Neutrophil (primary cell): ENCODE measurements at regions not wholly inside any gene's neighbourhood (a gene's known extent, or its start where the extent isn't known, plus 50 kb on each side); places are given as distances from the start of the nearest gene placed in this dataset.

ENCODE experiments used
- H3K27ac ChIP-seq: fragments of 200-600 bp; sonication (generic); 2 replicates; pipeline ENCODE4 v1.5.1; 2016; ENCODE audit warnings: mild to moderate bottlenecking, moderate library complexity
- H3K27me3 ChIP-seq: fragments of 200-600 bp; sonication (generic); 2 replicates; pipeline ENCODE4 v1.6.0; 2016; ENCODE audit warnings: mild to moderate bottlenecking
- H3K36me3 ChIP-seq: fragments of 200-600 bp; sonication (generic); 2 replicates; pipeline ENCODE4 v1.5.1; 2017
- H3K4me1 ChIP-seq, 2 experiments: fragments of 200-600 bp in 1 of 2; sonication (generic) in 1 of 2; 1 replicate in 1 of 2; 2 replicates in 1 of 2; pipeline versions ENCODE4 v1.5.1 to v1.6.1; 2013 to 2016; ENCODE audit warnings: low read depth in 1 of 2, low read length in 1 of 2, mild to moderate bottlenecking in 1 of 2, moderate library complexity in 1 of 2; ENCODE audit not compliant: control insufficient read depth in 1 of 2, insufficient read depth in 1 of 2
- H3K4me3 ChIP-seq, 2 experiments: fragments of 200-600 bp in 1 of 2; sonication (generic) in 1 of 2; 1 replicate in 1 of 2; 2 replicates in 1 of 2; pipeline ENCODE4 v1.5.1; 2013 to 2016; ENCODE audit warnings: low read depth in 1 of 2, low read length in 1 of 2, mild to moderate bottlenecking in 1 of 2, moderate library complexity in 1 of 2
- H3K9me3 ChIP-seq: fragments of 200-600 bp; sonication (generic); 2 replicates; pipeline ENCODE4 v1.5.1; 2016
- CTCF ChIP-seq: fragments of 200-600 bp; sonication (generic); IDR thresholded peaks from 2 replicates; pipeline ENCODE4 v1.5.1; 2016; ENCODE audit warnings: antibody characterized with exemption

- TF ChIP-seq CTCF = no peak
- Histone ChIP-seq H3K27ac (no peak overlapping the region), H3K4me1 (no peaks in the 10 kb centered on the region), H3K27me3 (no peaks in the 10 kb centered on the region), H3K4me3 (no peak overlapping the region), H3K9me3 (no peaks in the 10 kb centered on the region), H3K36me3 (no peaks in the 10 kb centered on the region)
Measured at GRCh38 chr2:23159746-23160405, 225.1 kb upstream of the KLHL29 start.

GRCh38 chr2:23164173-23164572 lies 220.8 kb upstream of the KLHL29 start:
- no peak overlapping the region for H3K4me3 ChIP-seq
- no peak for TF ChIP-seq CTCF
- no peaks in the 10 kb centered on the region for H3K9me3 ChIP-seq
- no peaks in the 10 kb centered on the region for H3K4me1 ChIP-seq
- no peaks in the 10 kb centered on the region for H3K27me3 ChIP-seq
- H3K27ac ChIP-seq = no peak overlapping the region
- H3K36me3 ChIP-seq = no peaks in the 10 kb centered on the region

GRCh38 chr2:23169896-23170295 lies 215.1 kb upstream of the KLHL29 start:
- Histone ChIP-seq H3K4me1 (no peaks in the 10 kb centered on the region), H3K9me3 (no peaks in the 10 kb centered on the region), H3K27ac (no peak overlapping the region), H3K36me3 (no peaks in the 10 kb centered on the region), H3K4me3 (no peak overlapping the region), H3K27me3 (no peaks in the 10 kb centered on the region)
- TF ChIP-seq CTCF = no peak

GRCh38 chr2:23171108-23171507 lies 213.9 kb upstream of the KLHL29 start:
- no peak for TF ChIP-seq CTCF
- Histone ChIP-seq H3K9me3 (no peaks in the 10 kb centered on the region), H3K27ac (no peak overlapping the region), H3K27me3 (no peaks in the 10 kb centered on the region), H3K36me3 (no peaks in the 10 kb centered on the region), H3K4me3 (no peak overlapping the region), H3K4me1 (no peaks in the 10 kb centered on the region)

- Histone ChIP-seq H3K9me3 (no peaks in the 10 kb centered on the region), H3K27ac (no peak overlapping the region), H3K36me3 (no peaks in the 10 kb centered on the region), H3K4me1 (no peaks in the 10 kb centered on the region), H3K27me3 (no peaks in the 10 kb centered on the region), H3K4me3 (no peak overlapping the region)
- TF ChIP-seq CTCF = no peak
Measured at GRCh38 chr2:23178396-23178795, 206.6 kb upstream of the KLHL29 start.
